Endothelial cell of umbilical vein (primary cell): ENCODE measurements at regions not wholly inside any gene's neighbourhood (a gene's known extent, or its start where the extent isn't known, plus 50 kb on each side); places are given as distances from the start of the nearest gene placed in this dataset.

Experiments
- BruUV-seq: library from RNA; stranded (reverse); fragments of 400-500 nt; replicated peaks from 2 replicates; lab custom pipeline; 2021; lab: Mats Ljungman, UMichigan
- CTCF ChIA-PET: fragments of 300-600, 350-600 bp; sonication (Branson Sonifier 250); formaldehyde crosslinking; loops from one replicate; lab custom pipeline; 2021; ENCODE audit warnings: antibody characterized with exemption, inconsistent platforms; lab: Charles Lee
- POLR2A ChIA-PET: fragments of 300-600, 350-600 bp; sonication (Branson Sonifier 250); formaldehyde crosslinking; loops from one replicate; lab custom pipeline; 2021; ENCODE audit warnings: antibody characterized with exemption, inconsistent platforms; lab: Charles Lee
- DNase-seq: peaks from one replicate; pipeline ENCODE4 v3.0.0-alpha.2; 2011; ENCODE audit warnings: low read depth, low spot score
- FAIRE-seq: peaks from 2 replicates; lab custom pipeline; 2011; peaks lifted over from hg19 to GRCh38; lab: Jason Lieb, UNC
- H2AFZ ChIP-seq: 2 replicates; pipeline ENCODE4 v1.6.0; 2012; ENCODE audit warnings: low read depth, low read length, control low read depth, inconsistent platforms
- H3K27ac ChIP-seq: 2 replicates; pipeline ENCODE4 v1.5.1; 2011; ENCODE audit warnings: low read depth, mild to moderate bottlenecking, control low read depth, low read length, moderate library complexity; ENCODE audit not compliant: insufficient read depth
- H3K27me3 ChIP-seq, 2 experiments: 2 replicates each; pipeline versions ENCODE4 v1.6.0 to v1.6.1; 2011; ENCODE audit warnings: low read length in 2 of 2, mixed read lengths in 1 of 2; ENCODE audit not compliant: control insufficient read depth in 2 of 2, insufficient read depth in 2 of 2
- H3K36me3 ChIP-seq, 2 experiments: 2 replicates in 1 of 2; 3 replicates in 1 of 2; pipeline ENCODE4 v1.5.1; 2011; ENCODE audit warnings: low read length in 2 of 2, mild to moderate bottlenecking in 1 of 2, moderate library complexity in 1 of 2; ENCODE audit not compliant: control insufficient read depth in 2 of 2, insufficient read depth in 2 of 2; ENCODE audit errors: extremely low read depth in 1 of 2
- H3K4me1 ChIP-seq: 3 replicates; pipeline ENCODE4 v1.5.1; 2011; ENCODE audit warnings: mild to moderate bottlenecking, low read length; ENCODE audit not compliant: control insufficient read depth, insufficient read depth; ENCODE audit errors: extremely low read depth
- H3K4me2 ChIP-seq: 2 replicates; pipeline ENCODE4 v1.6.1; 2011; ENCODE audit warnings: low read length, control low read depth, mixed read lengths; ENCODE audit not compliant: insufficient read depth
- H3K4me3 ChIP-seq, 3 experiments: fragments of 200-600 bp in 1 of 3; sonication (generic), shearing (Covaris generic) in 1 of 3; replicated peaks in 1 of 3; 2 replicates each; pipeline ENCODE4 v1.5.1; 2011 to 2016; ENCODE audit warnings: control low read depth in 3 of 3, low read length in 3 of 3, mild to moderate bottlenecking in 2 of 3, inconsistent platforms in 1 of 3, low read depth in 1 of 3, moderate library complexity in 1 of 3; ENCODE audit not compliant: insufficient read depth in 1 of 3
- H3K79me2 ChIP-seq: 2 replicates; pipeline ENCODE4 v1.6.0; 2012; ENCODE audit warnings: low read length, inconsistent platforms; ENCODE audit not compliant: control insufficient read depth, insufficient read depth
- H3K9ac ChIP-seq: replicated peaks from 2 replicates; pipeline ENCODE3; 2011; ENCODE audit warnings: low read length, control low read depth; ENCODE audit not compliant: insufficient read depth; ENCODE audit errors: extremely low read depth
- H3K9me1 ChIP-seq: replicated peaks from 3 replicates; pipeline ENCODE4 v1.6.0; 2011; ENCODE audit warnings: mild to moderate bottlenecking, low read length; ENCODE audit not compliant: control insufficient read depth, insufficient read depth; ENCODE audit errors: extremely low read depth
- H3K9me3 ChIP-seq: replicated peaks from 2 replicates; pipeline ENCODE4 v1.5.1; 2012; ENCODE audit warnings: low read length, inconsistent platforms; ENCODE audit not compliant: control insufficient read depth, insufficient read depth
- H4K20me1 ChIP-seq: replicated peaks from 2 replicates; pipeline ENCODE3; 2011; ENCODE audit warnings: mild to moderate bottlenecking, low read length; ENCODE audit not compliant: control insufficient read depth, insufficient read depth; ENCODE audit errors: extremely low read depth
- MAX ChIP-seq: IDR thresholded peaks from 2 replicates; pipeline ENCODE4 v1.6.1; 2011; ENCODE audit not compliant: insufficient read depth, insufficient read length
- POLR2A ChIP-seq: IDR thresholded peaks from 2 replicates; pipeline ENCODE4 v1.6.1; 2012; ENCODE audit warnings: low read depth, mild to moderate bottlenecking, control low read depth, low read length
- POLR2AphosphoS5 ChIP-seq: IDR thresholded peaks from 2 replicates; pipeline ENCODE4 v1.6.1; 2012; ENCODE audit warnings: low read depth, mild to moderate bottlenecking, control low read depth, low read length, moderate library complexity; ENCODE audit not compliant: insufficient read depth
- dilution Hi-C: fragments of 300-500 bp; cut with MboI; formaldehyde crosslinking; loops from one replicate; pipeline ENCODE4 v1.15.0; 2019; ENCODE audit warnings: low sequenced_read_pairs; ENCODE audit not compliant: extremely low pct_ligation_motif_present
- intact Hi-C: fragments of 100-400 bp; cut with micrococcal nuclease; formaldehyde crosslinking; loops from one replicate; pipeline ENCODE4 v1.10.0; 2022

DNA sequence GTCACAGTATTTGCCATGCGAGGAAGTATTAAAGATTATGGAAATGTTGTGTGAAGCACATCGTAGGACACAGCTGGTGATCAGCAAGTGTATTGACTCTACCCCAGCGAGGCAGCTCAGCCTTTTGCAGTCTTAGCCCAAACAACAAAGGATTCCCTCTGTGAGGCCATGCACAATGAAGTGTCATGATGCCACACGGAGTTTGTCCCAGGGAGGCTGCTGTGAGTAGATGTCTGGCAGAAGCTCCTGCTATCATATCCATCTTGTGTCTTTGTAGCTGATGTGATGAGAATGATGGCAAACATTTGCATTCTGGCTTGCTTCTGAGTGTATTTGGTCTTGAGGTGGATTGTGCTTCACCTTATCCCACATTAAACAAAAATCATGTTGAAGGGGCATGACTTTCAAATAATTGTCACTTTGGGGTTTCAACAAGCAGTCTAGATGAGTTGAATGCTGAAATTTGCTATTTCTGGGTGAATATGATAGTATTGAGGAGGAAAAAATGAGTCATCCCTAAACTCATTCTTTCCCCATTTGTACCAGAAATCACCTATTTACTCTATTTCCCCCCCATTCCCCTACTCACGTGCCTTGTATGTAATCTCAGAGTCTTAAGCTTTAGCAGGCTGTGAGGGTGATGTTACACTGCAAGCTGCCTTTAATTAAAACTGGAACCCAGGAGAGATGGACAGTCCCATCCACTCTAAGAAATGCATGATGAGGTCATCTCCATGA lies 273.5 kb downstream of the RNF144A start:
- Histone ChIP-seq H3K4me1 (no peaks in the 10 kb centered on the region), H3K79me2 (no peaks in the 10 kb centered on the region), H3K9me3 (no peaks in the 10 kb centered on the region), H2AFZ (no peak overlapping the region), H3K9ac (no peak overlapping the region), H3K27ac (no peak overlapping the region), H3K36me3 (no peaks in the 10 kb centered on the region), H3K9me1 (no peaks in the 10 kb centered on the region), H4K20me1 (no peaks in the 10 kb centered on the region), H3K27me3 (no peaks in the 10 kb centered on the region), H3K4me3 (no peak overlapping the region), H3K4me2 (no peak overlapping the region)
- dilution Hi-C loops (no loop called here), intact Hi-C loops (no loop called here)
- ChIA-PET POLR2A (no interaction called here), CTCF (no interaction called here)
- TF ChIP-seq POLR2A: no peak
- FAIRE-seq: no peak
- no peak for DNase-seq
- no TSS peak for BruUV-seq

GRCh38 chr2:7191932-7192331 lies 274.7 kb downstream of the RNF144A start:
- BruUV-seq: no TSS peak
- H4K20me1 ChIP-seq: no peaks in the 10 kb centered on the region
- H3K9ac ChIP-seq: no peak overlapping the region
- no peak overlapping the region for H3K27ac ChIP-seq
- H2AFZ ChIP-seq: no peak overlapping the region
- DNase-seq: peak; percentile 4
- TF ChIP-seq MAX (no peak), POLR2A (no peak), POLR2AphosphoS5 (no peak)
- intact Hi-C loops (no loop called here), dilution Hi-C loops (no loop called here)
- ChIA-PET POLR2A (no interaction called here), CTCF (no interaction called here)
- no peak for FAIRE-seq
- H3K27me3 ChIP-seq: no peaks in the 10 kb centered on the region
- H3K4me1 ChIP-seq: no peaks in the 10 kb centered on the region
- no peak overlapping the region for H3K4me3 ChIP-seq
- no peaks in the 10 kb centered on the region for H3K36me3 ChIP-seq
- no peaks in the 10 kb centered on the region for H3K79me2 ChIP-seq
- no peaks in the 10 kb centered on the region for H3K9me1 ChIP-seq
- no peak overlapping the region for H3K4me2 ChIP-seq
- H3K9me3 ChIP-seq: no peaks in the 10 kb centered on the region
